ENCODE measurements at regions not wholly inside any gene's neighbourhood (a gene's known extent, or its start where the extent isn't known, plus 50 kb on each side); places are given as distances from the start of the nearest gene placed in this dataset.
A peak's percentile ranks its signal among the peaks of the same experiment; 100 is the strongest.

DNA sequence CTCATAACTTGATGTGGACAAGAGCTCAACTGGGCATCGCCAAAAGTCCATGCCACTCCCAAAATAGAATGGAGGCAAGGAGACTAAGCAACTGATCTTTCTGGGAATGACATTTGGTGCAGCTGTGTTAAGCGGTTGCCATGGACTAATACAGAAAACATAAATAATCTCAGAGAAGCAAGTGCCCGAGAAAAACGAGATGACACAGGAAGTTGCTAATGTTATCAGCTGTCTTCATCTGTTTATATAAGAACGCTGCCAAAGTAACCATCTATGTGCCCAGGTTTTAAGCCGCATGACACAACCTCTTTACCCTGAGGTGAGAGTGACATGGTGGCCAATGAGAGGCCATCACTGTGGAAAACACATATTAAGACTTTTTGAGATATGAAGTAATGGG lies 54.9 kb upstream of the SACS start:
- H3K9me3 Mint-ChIP-seq, result peaks cover 9% of the 10 kb centered on the region
- H3K27ac Mint-ChIP-seq, result no peak overlapping the region
- H3K4me1 Mint-ChIP-seq, result peaks cover 3% of the 10 kb centered on the region
- H3K36me3 Mint-ChIP-seq, result peaks cover 4% of the 10 kb centered on the region
- no peak overlapping the region for H3K4me3 Mint-ChIP-seq
- no peak for DNase-seq (ENCODE audit: low spot score in 2 of 2, unreplicated experiment in 2 of 2)
- TF ChIP-seq, protein P1, sequence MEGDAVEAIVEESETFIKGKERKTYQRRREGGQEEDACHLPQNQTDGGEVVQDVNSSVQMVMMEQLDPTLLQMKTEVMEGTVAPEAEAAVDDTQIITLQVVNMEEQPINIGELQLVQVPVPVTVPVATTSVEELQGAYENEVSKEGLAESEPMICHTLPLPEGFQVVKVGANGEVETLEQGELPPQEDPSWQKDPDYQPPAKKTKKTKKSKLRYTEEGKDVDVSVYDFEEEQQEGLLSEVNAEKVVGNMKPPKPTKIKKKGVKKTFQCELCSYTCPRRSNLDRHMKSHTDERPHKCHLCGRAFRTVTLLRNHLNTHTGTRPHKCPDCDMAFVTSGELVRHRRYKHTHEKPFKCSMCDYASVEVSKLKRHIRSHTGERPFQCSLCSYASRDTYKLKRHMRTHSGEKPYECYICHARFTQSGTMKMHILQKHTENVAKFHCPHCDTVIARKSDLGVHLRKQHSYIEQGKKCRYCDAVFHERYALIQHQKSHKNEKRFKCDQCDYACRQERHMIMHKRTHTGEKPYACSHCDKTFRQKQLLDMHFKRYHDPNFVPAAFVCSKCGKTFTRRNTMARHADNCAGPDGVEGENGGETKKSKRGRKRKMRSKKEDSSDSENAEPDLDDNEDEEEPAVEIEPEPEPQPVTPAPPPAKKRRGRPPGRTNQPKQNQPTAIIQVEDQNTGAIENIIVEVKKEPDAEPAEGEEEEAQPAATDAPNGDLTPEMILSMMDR (IDR thresholded peaks at IDR 0.05; ENCODE audit: unreplicated experiment), result no peak
- no peaks in the 10 kb centered on the region for H3K27me3 Mint-ChIP-seq (ENCODE audit: low read depth)

DNA sequence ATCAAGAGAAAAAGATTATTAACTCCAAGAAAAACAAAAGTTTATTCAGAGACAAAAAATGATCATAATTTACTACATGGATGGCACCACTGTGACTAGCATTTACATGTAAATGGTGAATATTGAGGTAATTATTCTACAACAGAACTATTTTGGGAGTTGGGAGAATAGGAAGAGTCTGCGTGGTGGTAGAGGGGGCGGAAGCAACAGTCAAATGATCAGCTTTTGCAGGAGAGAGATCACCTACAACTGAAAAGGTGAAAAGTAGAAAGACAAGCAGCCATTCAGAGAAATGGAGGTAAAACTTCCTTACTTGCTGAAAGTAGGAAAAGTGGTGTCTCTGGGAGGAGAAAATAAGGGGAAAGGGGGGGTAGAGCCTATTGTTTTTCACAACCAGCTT lies 62.8 kb upstream of the SACS start:
- no peak overlapping the region for H3K27ac Mint-ChIP-seq

DNA sequence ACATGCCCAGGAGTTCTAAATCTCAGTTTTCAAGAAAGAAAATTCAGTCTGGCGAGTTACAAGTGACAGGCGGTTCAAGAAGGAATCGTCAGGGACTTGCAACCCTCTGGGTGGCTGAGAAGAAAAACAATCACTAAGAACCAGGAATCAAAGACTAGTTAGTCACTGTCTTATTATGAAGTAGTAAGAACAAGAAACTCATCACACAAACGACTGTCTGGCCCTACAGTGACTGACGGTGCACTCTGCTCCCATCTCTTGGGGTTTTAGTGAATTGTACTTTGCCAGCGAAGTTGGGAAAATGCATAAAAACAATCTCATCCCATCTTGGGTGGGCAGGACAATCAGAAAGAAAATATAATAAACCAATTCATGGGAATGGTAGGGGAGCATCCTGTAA lies 63.7 kb upstream of the SACS start:
- no peak for DNase-seq (ENCODE audit: low spot score in 2 of 2, unreplicated experiment in 2 of 2)
- Mint-ChIP-seq H3K9me3 (no peaks in the 10 kb centered on the region), H3K36me3 (no peaks in the 10 kb centered on the region), H3K4me3 (no peak overlapping the region), H3K4me1 (peaks cover 44% of the 10 kb centered on the region), H3K27ac (no peak overlapping the region), H3K27me3 (ENCODE audit: low read depth) (no peaks in the 10 kb centered on the region)
- TF ChIP-seq, protein P1 (IDR thresholded peaks at IDR 0.05; ENCODE audit: unreplicated experiment), result no peak

More for the DNA sequence above, 62.8 kb upstream of the SACS start:
- H3K36me3 Mint-ChIP-seq, result no peaks in the 10 kb centered on the region
- H3K9me3 Mint-ChIP-seq, result no peaks in the 10 kb centered on the region
- no peak overlapping the region for H3K4me3 Mint-ChIP-seq
- H3K27me3 Mint-ChIP-seq (ENCODE audit: low read depth), result no peaks in the 10 kb centered on the region
- DNase-seq (ENCODE audit: low spot score in 2 of 2, unreplicated experiment in 2 of 2), result no peak
- TF ChIP-seq, protein P1 (IDR thresholded peaks at IDR 0.05; ENCODE audit: unreplicated experiment), result no peak
- peaks cover 40% of the 10 kb centered on the region for H3K4me1 Mint-ChIP-seq

GRCh38 chr13:23500849-23501248 lies 67.3 kb upstream of the SACS start:
- no peak overlapping the region for H3K4me3 Mint-ChIP-seq
- H3K4me1 Mint-ChIP-seq, result peaks cover 63% of the 10 kb centered on the region
- DNase-seq (ENCODE audit: low spot score in 2 of 2, unreplicated experiment in 2 of 2), result no peak
- TF ChIP-seq, protein P1 (IDR thresholded peaks at IDR 0.05; ENCODE audit: unreplicated experiment), result no peak
- no peaks in the 10 kb centered on the region for H3K36me3 Mint-ChIP-seq
- H3K27ac Mint-ChIP-seq, result peak overlapping the region; percentile 93
- H3K27me3 Mint-ChIP-seq (ENCODE audit: low read depth), result no peaks in the 10 kb centered on the region
- H3K9me3 Mint-ChIP-seq, result no peaks in the 10 kb centered on the region

- DNase-seq (ENCODE audit: low spot score in 2 of 2, unreplicated experiment in 2 of 2), result no peak
- H3K27ac Mint-ChIP-seq, result peak overlapping the region; percentile 96
- peaks cover 61% of the 10 kb centered on the region for H3K4me1 Mint-ChIP-seq
- H3K4me3 Mint-ChIP-seq, result no peak overlapping the region
- no peaks in the 10 kb centered on the region for H3K27me3 Mint-ChIP-seq (ENCODE audit: low read depth)
- no peaks in the 10 kb centered on the region for H3K36me3 Mint-ChIP-seq
- TF ChIP-seq, protein P1 (IDR thresholded peaks at IDR 0.05; ENCODE audit: unreplicated experiment), result no peak
- H3K9me3 Mint-ChIP-seq, result no peaks in the 10 kb centered on the region
Measured at GRCh38 chr13:23504180-23504579, 66.0 kb upstream of the TNFRSF19 start.

- Mint-ChIP-seq H3K4me3 (no peak overlapping the region), H3K4me1 (peaks cover 56% of the 10 kb centered on the region), H3K36me3 (no peaks in the 10 kb centered on the region), H3K27ac (peak overlapping the region; percentile 96), H3K9me3 (no peaks in the 10 kb centered on the region), H3K27me3 (ENCODE audit: low read depth) (no peaks in the 10 kb centered on the region)
- DNase-seq (ENCODE audit: low spot score in 2 of 2, unreplicated experiment in 2 of 2), result no peak
- TF ChIP-seq, protein P1 (IDR thresholded peaks at IDR 0.05; ENCODE audit: unreplicated experiment), result no peak
Measured at GRCh38 chr13:23505007-23505406, 65.2 kb upstream of the TNFRSF19 start.

Measured in mesothelial cell of epicardium (in vitro differentiated cells).